Heart right ventricle (tissue), 16 donors: ENCODE measurements at regions not wholly inside any gene's neighbourhood (a gene's known extent, or its start where the extent isn't known, plus 50 kb on each side); places are given as distances from the start of the nearest gene placed in this dataset.
"Not testable (repeated sequence)": the region's sequence is repeated elsewhere in the genome, so short reads cannot be mapped to it uniquely, and the experiment has no call there.

Source experiments
- ATAC-seq, 8 donors: fragments of 200-7000 bp; cut with Tn5 transposase; one replicate each; pipeline ENCODE4 v1.9.1; 2020; ENCODE audit warnings: mild to moderate bottlenecking in 8 of 8, moderate library complexity in 8 of 8, moderate number of reproducible peaks in 1 of 8
- DNase-seq, 2 donors: peaks; one replicate each; pipeline ENCODE4 v3.0.0-alpha.2; 2020
- H3K27ac ChIP-seq, 10 donors: fragments of 200-600 bp; sonication (generic) in 2 of 10; one replicate each; pipeline versions ENCODE4 v1.5.0 to v1.8.0; 2020 to 2022; ENCODE audit warnings: mild to moderate bottlenecking in 3 of 10
- H3K27me3 ChIP-seq, 7 donors: fragments of 200-600 bp; one replicate each; pipeline ENCODE4 v1.8.0; 2021 to 2022; ENCODE audit warnings: mild to moderate bottlenecking in 2 of 7
- H3K36me3 ChIP-seq, 9 donors: fragments of 200-600 bp; sonication (generic) in 1 of 9; one replicate each; pipeline versions ENCODE4 v1.5.0 to v1.8.0; 2020 to 2022; ENCODE audit warnings: mild to moderate bottlenecking in 2 of 9
- H3K4me1 ChIP-seq, 9 donors: fragments of 200-600 bp; sonication (generic) in 1 of 9; one replicate each; pipeline versions ENCODE4 v1.5.0 to v1.8.0; 2020 to 2022; ENCODE audit warnings: mild to moderate bottlenecking in 4 of 9
- H3K4me3 ChIP-seq, 10 donors: fragments of 200-600 bp; sonication (generic) in 2 of 10; one replicate each; pipeline versions ENCODE4 v1.5.0 to v1.8.0; 2020 to 2022; ENCODE audit warnings: mild to moderate bottlenecking in 7 of 10, moderate library complexity in 2 of 10
- H3K9me3 ChIP-seq, 11 donors: fragments of 200-600 bp in 10 of 11; sonication (generic) in 2 of 11; one replicate each; pipeline versions ENCODE4 v1.5.0 to v1.8.0; 2013 to 2022; ENCODE audit warnings: mild to moderate bottlenecking in 2 of 11, control low read depth in 1 of 11, moderate library complexity in 1 of 11
- CTCF ChIP-seq, 9 donors: fragments of 200-600 bp; sonication (generic) in 2 of 9; IDR thresholded peaks; one replicate each; pipeline versions ENCODE4 v1.5.0 to v1.8.0; 2021 to 2022; ENCODE audit warnings: antibody characterized with exemption in 9 of 9, mild to moderate bottlenecking in 5 of 9, moderate library complexity in 1 of 9
- WGBS, 2 donors: extraction: QIAGEN DNeasy Blood & Tissue Kit; methylation state at CpG; one replicate each; pipeline ENCODE4 v1.1.7; 2013; ENCODE audit warnings: inconsistent platforms in 1 of 2; 5-methylcytosine and 5-hydroxymethylcytosine counted together
- intact Hi-C, 10 donors: fragments of 100-400 bp; cut with DNase I; formaldehyde crosslinking; loops; one replicate each; pipeline versions ENCODE4 v1.11.1 to v1.14.2; 2022
- donor health status: Arrhythmogenic right ventricular cardiomyopathy.
- donor health status: ischemic (EF 13 %, LVEDD 7.1; RV severe dilation, severe dysfunction).
- donor health status: healthy with polysubstance abuse.
- donor health status: DM: no; HTN: yes; CAD: no.
- donor health status: DM: no; HTN: no; CAD: no.
- donor health status: ischemic (EF 25% LVEDD 6.9; RV normal size, moderate dysfunction).
- donor health status: ischemic (EF 25% LVEDD 5.7; RV mildly dilated, moderate dysfunction).
- donor health status: healthy.
- donor health status: DM: yes; HTN: yes; CAD: no.
- donor health status: Ischemic cardiomyopathy.
- donor health status: ischemic (EF 35%, LVEDD 5.7; RV mildly dilated, moderate dysfunction).
- donor health status: nonischemic (EF 11% LVEDD 7.7; RV severe dilation, severe dysfunction).
- donor health status: DM: yes; HTN: yes; CAD: no.
- donor health status: PGD.
- donor health status: ischemic (EF 29% LVEDD 5.4; RV normal size, mild dysfunction).
- donor health status: nonischemic (EF 23%, LVEDD 6.1; RV moderate dilation, normal function).

GRCh38 chr5:167389537-167389936 lies 901.9 kb upstream of the WWC1 start:
- Histone ChIP-seq H3K27ac (no peak overlapping the region), H3K36me3 (no peaks in the 10 kb centered on the region), H3K9me3 (peaks cover 0 to 2% (median 0%) of the 10 kb centered on the region in 11 donors), H3K27me3 (peaks cover 0 to 13% (median 0%) of the 10 kb centered on the region in 7 donors), H3K4me3 (no peak overlapping the region), H3K4me1 (no peaks in the 10 kb centered on the region)
- WGBS, 2 donors, result 85 to 88% methylated on average over 4 of the region's 4 CpGs
- ATAC-seq (no peak), DNase-seq (no peak)
- intact Hi-C loops, result no loop called here
- TF ChIP-seq CTCF (IDR thresholded peaks at IDR 0.05), result no peak

- H3K4me1 ChIP-seq, H3K4me3 ChIP-seq, intact Hi-C loops, ATAC-seq, H3K36me3 ChIP-seq, DNase-seq, H3K27ac ChIP-seq: not testable (repeated sequence)
- 74 to 75% methylated on average over 4 of the region's 4 CpGs for WGBS, 2 donors
- Histone ChIP-seq H3K27me3 (peaks cover 0 to 13% (median 0%) of the 10 kb centered on the region in 7 donors), H3K9me3 (peaks cover 0 to 12% (median 0%) of the 10 kb centered on the region in 11 donors)
Measured at GRCh38 chr5:167391286-167391685, 900.2 kb upstream of the WWC1 start.

- Histone ChIP-seq H3K36me3 (no peaks in the 10 kb centered on the region), H3K9me3 (peaks cover 0 to 12% (median 0%) of the 10 kb centered on the region in 11 donors), H3K27me3 (peaks cover 0 to 13% (median 0%) of the 10 kb centered on the region in 7 donors), H3K4me1 (no peaks in the 10 kb centered on the region), H3K27ac (no peak overlapping the region), H3K4me3 (no peak overlapping the region)
- DNase-seq (no peak), ATAC-seq (no peak)
- TF ChIP-seq CTCF (IDR thresholded peaks at IDR 0.05), result no peak
- 75 to 77% methylated on average over 5 of the region's 5 CpGs for WGBS, 2 donors
- intact Hi-C loops, result no loop called here
Measured at GRCh38 chr5:167392240-167392639, 899.2 kb upstream of the WWC1 start.

- TF ChIP-seq CTCF (IDR thresholded peaks at IDR 0.05), result no peak
- intact Hi-C loops, result no loop called here
- Histone ChIP-seq H3K4me3 (no peak overlapping the region), H3K27ac (no peak overlapping the region), H3K27me3 (peaks cover 0 to 13% (median 0%) of the 10 kb centered on the region in 7 donors), H3K4me1 (no peaks in the 10 kb centered on the region), H3K9me3 (peaks cover 0 to 12% (median 0%) of the 10 kb centered on the region in 11 donors), H3K36me3 (no peaks in the 10 kb centered on the region)
- ATAC-seq (no peak), DNase-seq (no peak)
Measured at GRCh38 chr5:167393358-167393757, 898.1 kb upstream of the WWC1 start.

GRCh38 chr5:167402671-167403070 lies 888.8 kb upstream of the WWC1 start:
- intact Hi-C loops, result no loop called here
- Histone ChIP-seq H3K4me1 (no peaks in the 10 kb centered on the region), H3K4me3 (no peak overlapping the region), H3K9me3 (no peaks in the 10 kb centered on the region), H3K27me3 (no peaks in the 10 kb centered on the region), H3K27ac (no peak overlapping the region), H3K36me3 (no peaks in the 10 kb centered on the region)
- DNase-seq, result no peak
- WGBS, 2 donors, result 55 to 62% methylated on average over 2 of the region's 2 CpGs
- ATAC-seq, result no peak
- no peak for TF ChIP-seq CTCF (IDR thresholded peaks at IDR 0.05)
